NT2/D1 (cell line): ENCODE measurements at regions not wholly inside any gene's neighbourhood (a gene's known extent, or its start where the extent isn't known, plus 50 kb on each side); places are given as distances from the start of the nearest gene placed in this dataset.

Experiments
- SUZ12 ChIP-seq: IDR thresholded peaks from 2 replicates; pipeline ENCODE4 v1.6.1; 2011; ENCODE audit not compliant: insufficient read length, insufficient read depth; ENCODE audit errors: extremely low read depth
- YY1 ChIP-seq: IDR thresholded peaks from 2 replicates; pipeline ENCODE4 v1.6.1; 2011; ENCODE audit not compliant: insufficient read length, insufficient read depth
- ZNF274 ChIP-seq: IDR thresholded peaks from 2 replicates; pipeline ENCODE4 v1.6.1; 2011; ENCODE audit warnings: mild to moderate bottlenecking, low read depth, low read length

DNA sequence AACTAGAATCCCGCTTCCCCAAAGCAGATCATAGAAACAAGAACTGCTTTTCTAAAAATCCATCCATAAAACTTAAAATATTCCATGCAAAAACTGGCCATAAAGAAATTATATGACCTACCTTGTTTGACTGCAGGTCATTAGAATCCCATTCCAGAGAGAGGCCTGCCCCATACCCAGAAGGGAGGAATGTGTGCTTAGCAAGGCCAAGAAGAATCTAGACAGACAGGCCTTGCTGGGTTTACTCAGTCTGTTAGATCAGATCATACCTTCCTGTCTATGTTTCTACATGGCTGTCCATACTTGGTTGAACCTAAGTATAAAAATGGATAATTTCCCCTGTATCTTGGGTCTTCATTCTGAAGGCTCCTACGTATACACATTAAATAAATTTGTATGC lies 358.8 kb upstream of the TRPC7 start:
- TF ChIP-seq YY1 (no peak), SUZ12 (no peak), ZNF274 (no peak)
